SK-N-SH (cell line): ENCODE measurements at regions not wholly inside any gene's neighbourhood (a gene's known extent, or its start where the extent isn't known, plus 50 kb on each side); places are given as distances from the start of the nearest gene placed in this dataset.

ENCODE experiments used
- CTCF ChIA-PET: fragments of 300-600, 350-600 bp; formaldehyde crosslinking; extraction: SDS; loops from one replicate; lab custom pipeline; 2021; lab: Yijun Ruan, JAX
- POLR2A ChIA-PET: fragments of 350-600 bp; sonication (Branson Sonifier 250); formaldehyde crosslinking; extraction: SDS; loops from one replicate; lab custom pipeline; 2020; ENCODE audit warnings: antibody characterized with exemption, inconsistent platforms; lab: Yijun Ruan, JAX
- DNase-seq: peaks from one replicate; pipeline ENCODE4 v3.0.0; 2012
- H2AFZ ChIP-seq: fragments of 200-600 bp; sonication (generic); 2 replicates; pipeline ENCODE4 v1.8.1; 2016; ENCODE audit warnings: antibody characterized with exemption, mild to moderate bottlenecking, low read depth
- H3F3A ChIP-seq: fragments of 200-600 bp; sonication (generic); replicated peaks from 2 replicates; pipeline ENCODE3; 2016; ENCODE audit warnings: antibody characterized with exemption, mild to moderate bottlenecking; ENCODE audit not compliant: insufficient read depth
- H3K27ac ChIP-seq, 2 experiments: fragments of 200-500 bp in 1 of 2; fragments of 200-600 bp in 1 of 2; sonication (Bioruptor generic) in 1 of 2; sonication (generic), shearing (Covaris generic) in 1 of 2; 2 replicates each; pipeline versions ENCODE4 v1.5.1 to v1.6.1; 2014 to 2016; ENCODE audit warnings: low read depth in 2 of 2, inconsistent platforms in 1 of 2, low read length in 1 of 2, mild to moderate bottlenecking in 1 of 2, mixed read lengths in 1 of 2
- H3K27me3 ChIP-seq: fragments of 200-600 bp; sonication (generic), shearing (Covaris generic); 2 replicates; pipeline ENCODE4 v1.6.1; 2016; ENCODE audit warnings: mixed run types; ENCODE audit not compliant: insufficient read depth
- H3K36me3 ChIP-seq, 2 experiments: fragments of 200-500 bp in 1 of 2; fragments of 200-600 bp in 1 of 2; sonication (Bioruptor generic) in 1 of 2; sonication (generic) in 1 of 2; replicated peaks in 1 of 2; 2 replicates each; pipeline versions ENCODE3 to v1.5.1; 2014 to 2016; ENCODE audit warnings: low read length in 1 of 2, mild to moderate bottlenecking in 1 of 2; ENCODE audit not compliant: insufficient read depth in 2 of 2, control insufficient read depth in 1 of 2
- H3K4me1 ChIP-seq, 2 experiments: fragments of 200-500 bp in 1 of 2; fragments of 200-600 bp in 1 of 2; sonication (Bioruptor generic) in 1 of 2; sonication (generic), shearing (Covaris generic) in 1 of 2; 2 replicates each; pipeline versions ENCODE4 v1.5.1 to v1.6.1; 2014 to 2016; ENCODE audit warnings: low read depth in 1 of 2, low read length in 1 of 2, mixed run types in 1 of 2; ENCODE audit not compliant: insufficient read depth in 2 of 2, control insufficient read depth in 1 of 2
- H3K4me2 ChIP-seq: fragments of 200-600 bp; sonication (generic), shearing (Covaris generic); 2 replicates; pipeline ENCODE4 v1.6.1; 2017; ENCODE audit warnings: mixed run types
- H3K4me3 ChIP-seq, 2 experiments: fragments of 200-500 bp in 1 of 2; fragments of 200-600 bp in 1 of 2; sonication (Bioruptor generic) in 1 of 2; sonication (generic), shearing (Covaris generic) in 1 of 2; 2 replicates each; pipeline versions ENCODE4 v1.5.1 to v1.8.1; 2014 to 2016; ENCODE audit warnings: low read depth in 2 of 2, inconsistent platforms in 1 of 2, low read length in 1 of 2, mild to moderate bottlenecking in 1 of 2, mixed read lengths in 1 of 2, moderate library complexity in 1 of 2
- H3K79me2 ChIP-seq: fragments of 200-600 bp; sonication (generic); 2 replicates; pipeline ENCODE4 v1.8.1; 2017; ENCODE audit warnings: mild to moderate bottlenecking; ENCODE audit not compliant: insufficient read depth
- H3K9ac ChIP-seq: fragments of 200-600 bp; sonication (generic); 2 replicates; pipeline ENCODE4 v1.6.1; 2017; ENCODE audit warnings: mixed run types
- H3K9me2 ChIP-seq: fragments of 200-600 bp; sonication (generic); 2 replicates; pipeline ENCODE4 v1.6.1; 2017; ENCODE audit warnings: mixed run types
- H3K9me3 ChIP-seq: fragments of 200-600 bp; sonication (generic); 2 replicates; pipeline ENCODE4 v1.6.1; 2017; ENCODE audit warnings: mixed run types, mild to moderate bottlenecking, moderate library complexity
- H4K20me1 ChIP-seq: fragments of 200-600 bp; sonication (generic); 2 replicates; pipeline ENCODE4 v1.6.1; 2017; ENCODE audit warnings: mild to moderate bottlenecking, mixed run types; ENCODE audit not compliant: insufficient read depth
- CHD2 ChIP-seq: fragments of 150-350 bp; IDR thresholded peaks from 2 replicates; pipeline ENCODE4 v1.6.1; 2018; ENCODE audit warnings: low read length; ENCODE audit not compliant: partially characterized antibody
- ELF1 ChIP-seq: IDR thresholded peaks from 2 replicates; pipeline ENCODE4 v1.4.0; 2012
- EZH2phosphoT487 ChIP-seq: fragments of 200-600 bp; sonication (generic); IDR thresholded peaks from 2 replicates; pipeline ENCODE4 v1.6.1; 2017; ENCODE audit warnings: low read depth, mixed run types, mild to moderate bottlenecking, antibody characterized with exemption, moderate library complexity, borderline replicate concordance
- FOSL2 ChIP-seq: IDR thresholded peaks from 2 replicates; pipeline ENCODE4 v1.4.0; 2012; ENCODE audit warnings: low read depth, mild to moderate bottlenecking, moderate library complexity, borderline replicate concordance
- FOXM1 ChIP-seq: IDR thresholded peaks from 2 replicates; pipeline ENCODE4 v1.4.0; 2012; ENCODE audit warnings: low read depth, mild to moderate bottlenecking
- GATA2 ChIP-seq: sonication (generic); formaldehyde crosslinking; IDR thresholded peaks from 2 replicates; pipeline ENCODE4 v1.5.0; 2020; ENCODE audit warnings: mild to moderate bottlenecking, missing genetic modification reagents
- MEF2A ChIP-seq: IDR thresholded peaks from 2 replicates; pipeline ENCODE4 v1.4.0; 2012; ENCODE audit warnings: low read depth, borderline replicate concordance
- MXI1 ChIP-seq: IDR thresholded peaks from 2 replicates; pipeline ENCODE4 v1.6.1; 2012; ENCODE audit warnings: mild to moderate bottlenecking, low read depth, low read length, improper control_type of control experiment
- NFIC ChIP-seq: IDR thresholded peaks from 2 replicates; pipeline ENCODE4 v1.4.0; 2012; ENCODE audit warnings: borderline replicate concordance
- NRF1 ChIP-seq: IDR thresholded peaks from 2 replicates; pipeline ENCODE4 v1.6.1; 2012; ENCODE audit warnings: low read depth, mild to moderate bottlenecking, low read length
- RAD21 ChIP-seq: IDR thresholded peaks from 2 replicates; pipeline ENCODE4 v1.6.1; 2012; ENCODE audit warnings: mild to moderate bottlenecking, low read length
- RCOR1 ChIP-seq: fragments of 150-350 bp; IDR thresholded peaks from 2 replicates; pipeline ENCODE4 v1.6.1; 2017; ENCODE audit warnings: antibody characterized with exemption, low read length
- SIN3A ChIP-seq: IDR thresholded peaks from 2 replicates; pipeline ENCODE4 v1.6.1; 2012; ENCODE audit warnings: low read depth, mild to moderate bottlenecking, low read length, moderate library complexity, borderline replicate concordance
- TAF1 ChIP-seq: IDR thresholded peaks from 2 replicates; pipeline ENCODE4 v1.6.1; 2012; ENCODE audit warnings: low read depth, mild to moderate bottlenecking, low read length, moderate library complexity, borderline replicate concordance
- TCF12 ChIP-seq: IDR thresholded peaks from 2 replicates; pipeline ENCODE4 v1.4.0; 2012
- WGBS: methylation state at CpG from one replicate; pipeline ENCODE4 v1.1.6; 2017; ENCODE audit warnings: low lambda C conversion rate; 5-methylcytosine and 5-hydroxymethylcytosine counted together
- TF ChIP-seq, protein P1 (sequence below): fragments of 200-600 bp; sonication (generic); IDR thresholded peaks from 2 replicates; pipeline ENCODE4 v1.6.1; 2017; ENCODE audit warnings: antibody characterized with exemption, mild to moderate bottlenecking, moderate library complexity
- TF ChIP-seq, protein P2 (sequence below): IDR thresholded peaks from 2 replicates; pipeline ENCODE4 v1.4.0; 2012; ENCODE audit warnings: low read depth
- TF ChIP-seq, protein P3 (sequence below): fragments of 150-350 bp; IDR thresholded peaks from 2 replicates; pipeline ENCODE4 v1.6.1; 2016; ENCODE audit warnings: mild to moderate bottlenecking, low read depth, low read length

DNA sequence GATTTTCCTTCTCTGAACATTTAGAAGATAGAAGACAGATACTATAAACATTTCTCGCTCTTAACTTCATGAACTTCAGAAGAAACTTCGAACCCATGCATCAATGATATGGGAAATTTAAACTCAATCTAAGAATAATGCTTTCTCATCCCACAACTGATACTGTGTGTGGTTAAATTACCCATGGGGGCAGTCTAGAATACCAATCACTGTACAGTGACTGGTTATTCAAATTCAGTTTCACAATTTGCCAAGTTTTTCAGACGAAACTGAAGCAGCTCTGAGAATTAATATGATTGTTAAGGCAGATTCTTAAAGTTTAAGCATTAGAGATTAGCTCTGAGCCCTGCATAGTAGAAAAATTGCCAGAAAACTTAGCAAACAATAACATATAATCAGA, 431.0 kb downstream of the SH3GL2 start:
- H3K4me2 ChIP-seq = no peak overlapping the region
- ChIA-PET POLR2A (no interaction called here), CTCF (no interaction called here)
- TF ChIP-seq FOSL2 (no peak), RAD21 (no peak), CHD2 (no peak), MEF2A (no peak), TAF1 (no peak), TCF12 (no peak), RCOR1 (no peak), FOXM1 (no peak), SIN3A (no peak), ELF1 (no peak), GATA2 (no peak), NFIC (no peak), EZH2phosphoT487 (no peak), NRF1 (no peak)
- TF ChIP-seq, protein P1, sequence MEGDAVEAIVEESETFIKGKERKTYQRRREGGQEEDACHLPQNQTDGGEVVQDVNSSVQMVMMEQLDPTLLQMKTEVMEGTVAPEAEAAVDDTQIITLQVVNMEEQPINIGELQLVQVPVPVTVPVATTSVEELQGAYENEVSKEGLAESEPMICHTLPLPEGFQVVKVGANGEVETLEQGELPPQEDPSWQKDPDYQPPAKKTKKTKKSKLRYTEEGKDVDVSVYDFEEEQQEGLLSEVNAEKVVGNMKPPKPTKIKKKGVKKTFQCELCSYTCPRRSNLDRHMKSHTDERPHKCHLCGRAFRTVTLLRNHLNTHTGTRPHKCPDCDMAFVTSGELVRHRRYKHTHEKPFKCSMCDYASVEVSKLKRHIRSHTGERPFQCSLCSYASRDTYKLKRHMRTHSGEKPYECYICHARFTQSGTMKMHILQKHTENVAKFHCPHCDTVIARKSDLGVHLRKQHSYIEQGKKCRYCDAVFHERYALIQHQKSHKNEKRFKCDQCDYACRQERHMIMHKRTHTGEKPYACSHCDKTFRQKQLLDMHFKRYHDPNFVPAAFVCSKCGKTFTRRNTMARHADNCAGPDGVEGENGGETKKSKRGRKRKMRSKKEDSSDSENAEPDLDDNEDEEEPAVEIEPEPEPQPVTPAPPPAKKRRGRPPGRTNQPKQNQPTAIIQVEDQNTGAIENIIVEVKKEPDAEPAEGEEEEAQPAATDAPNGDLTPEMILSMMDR = no peak
- TF ChIP-seq, protein P2, sequence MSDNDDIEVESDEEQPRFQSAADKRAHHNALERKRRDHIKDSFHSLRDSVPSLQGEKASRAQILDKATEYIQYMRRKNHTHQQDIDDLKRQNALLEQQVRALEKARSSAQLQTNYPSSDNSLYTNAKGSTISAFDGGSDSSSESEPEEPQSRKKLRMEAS = no peak
- no peaks in the 10 kb centered on the region for H3K79me2 ChIP-seq
- no peaks in the 10 kb centered on the region for H3K4me1 ChIP-seq
- H4K20me1 ChIP-seq = no peaks in the 10 kb centered on the region
- H3K27me3 ChIP-seq = no peaks in the 10 kb centered on the region
- H3K36me3 ChIP-seq = no peaks in the 10 kb centered on the region
- no peaks in the 10 kb centered on the region for H3F3A ChIP-seq
- no peaks in the 10 kb centered on the region for H3K9me3 ChIP-seq
- DNase-seq = no peak
- no peak overlapping the region for H2AFZ ChIP-seq
- H3K9ac ChIP-seq = no peak overlapping the region
- no peak overlapping the region for H3K27ac ChIP-seq
- 0% methylated on average over 3 of the region's 3 CpGs for WGBS
- no peak overlapping the region for H3K4me3 ChIP-seq
- no peaks in the 10 kb centered on the region for H3K9me2 ChIP-seq

DNA sequence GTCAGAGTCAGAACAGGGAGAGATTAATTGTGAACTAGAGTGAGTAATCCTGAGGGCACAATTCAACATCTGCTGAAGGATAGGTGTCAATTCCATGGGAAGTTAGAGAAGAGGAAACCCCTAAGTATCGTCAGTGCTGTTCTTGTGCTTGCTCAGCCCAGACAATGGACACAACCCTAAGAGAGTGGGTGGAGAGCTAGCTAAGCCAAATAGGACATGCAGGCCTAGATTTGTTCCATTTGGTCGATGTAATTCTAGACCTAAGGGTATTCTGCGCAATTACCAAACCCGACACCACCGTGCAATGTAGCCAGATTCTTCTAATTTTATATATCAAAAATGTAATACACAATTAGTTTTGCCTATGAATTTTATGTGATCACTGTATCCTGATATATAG, 431.6 kb downstream of the SH3GL2 start:
- Histone ChIP-seq H3K4me3 (no peak overlapping the region), H3K27ac (no peak overlapping the region), H4K20me1 (no peaks in the 10 kb centered on the region), H3F3A (no peaks in the 10 kb centered on the region), H3K36me3 (no peaks in the 10 kb centered on the region), H3K27me3 (no peaks in the 10 kb centered on the region), H3K9ac (no peak overlapping the region), H2AFZ (no peak overlapping the region), H3K79me2 (no peaks in the 10 kb centered on the region), H3K9me2 (no peaks in the 10 kb centered on the region), H3K4me2 (no peak overlapping the region), H3K4me1 (no peaks in the 10 kb centered on the region), H3K9me3 (no peaks in the 10 kb centered on the region)
- WGBS = 1% methylated on average over 5 of the region's 5 CpGs
- TF ChIP-seq, protein P3, sequence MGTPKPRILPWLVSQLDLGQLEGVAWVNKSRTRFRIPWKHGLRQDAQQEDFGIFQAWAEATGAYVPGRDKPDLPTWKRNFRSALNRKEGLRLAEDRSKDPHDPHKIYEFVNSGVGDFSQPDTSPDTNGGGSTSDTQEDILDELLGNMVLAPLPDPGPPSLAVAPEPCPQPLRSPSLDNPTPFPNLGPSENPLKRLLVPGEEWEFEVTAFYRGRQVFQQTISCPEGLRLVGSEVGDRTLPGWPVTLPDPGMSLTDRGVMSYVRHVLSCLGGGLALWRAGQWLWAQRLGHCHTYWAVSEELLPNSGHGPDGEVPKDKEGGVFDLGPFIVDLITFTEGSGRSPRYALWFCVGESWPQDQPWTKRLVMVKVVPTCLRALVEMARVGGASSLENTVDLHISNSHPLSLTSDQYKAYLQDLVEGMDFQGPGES = no peak
- no peak for TF ChIP-seq MXI1
- no peak for TF ChIP-seq EZH2phosphoT487
- no peak for TF ChIP-seq NRF1
- no peak for TF ChIP-seq GATA2
- ChIA-PET POLR2A (no interaction called here), CTCF (no interaction called here)
- no peak for DNase-seq
